B cell (primary cell): ENCODE measurements at regions not wholly inside any gene's neighbourhood (a gene's known extent, or its start where the extent isn't known, plus 50 kb on each side); places are given as distances from the start of the nearest gene placed in this dataset.

Experiments used
- ATAC-seq: fragments of 200-7000 bp; cut with Tn5 transposase; one replicate; pipeline ENCODE4 v1.10.0; 2021; ENCODE audit warnings: low read depth, mild to moderate bottlenecking, moderate number of reproducible peaks, moderate library complexity
- CTCF ChIA-PET: fragments of 350-600 bp; sonication (Branson Sonifier 250); formaldehyde crosslinking; loops from one replicate; lab custom pipeline; 2021; ENCODE audit warnings: antibody characterized with exemption, inconsistent platforms; lab: Charles Lee
- POLR2A ChIA-PET: fragments of 350-600 bp; sonication (Branson Sonifier 250); formaldehyde crosslinking; loops from one replicate; lab custom pipeline; 2021; ENCODE audit warnings: antibody characterized with exemption; lab: Charles Lee
- DNase-seq: peaks from one replicate; pipeline ENCODE4 v3.0.0; 2013
- H2AFZ ChIP-seq: 2 replicates; pipeline ENCODE4 v1.6.1; 2012; ENCODE audit warnings: mild to moderate bottlenecking, low read depth, low read length; ENCODE audit not compliant: insufficient read depth, poor library complexity, severe bottlenecking
- H3K27ac ChIP-seq, 2 donors: 1 replicate in 1 of 2; 2 replicates in 1 of 2; pipeline ENCODE4 v1.5.1; 2012 to 2013; ENCODE audit warnings: low read length in 2 of 2, mild to moderate bottlenecking in 2 of 2, moderate library complexity in 1 of 2
- H3K27me3 ChIP-seq, 4 experiments: fragments of 200-600 bp in 1 of 4; sonication (generic) in 1 of 4; replicated peaks in 1 of 4; 1 replicate in 2 of 4; 2 replicates in 2 of 4; pipeline versions ENCODE4 v1.6.1 to v1.7.0; 2013 to 2016; ENCODE audit warnings: low read length in 3 of 4, mild to moderate bottlenecking in 2 of 4, mixed read lengths in 1 of 4, moderate library complexity in 1 of 4; ENCODE audit not compliant: insufficient read depth in 4 of 4, control insufficient read depth in 3 of 4; ENCODE audit errors: control extremely low read depth in 1 of 4
- H3K36me3 ChIP-seq, 2 experiments: replicated peaks in 1 of 2; 1 replicate in 1 of 2; 2 replicates in 1 of 2; pipeline versions ENCODE4 v1.6.1 to v1.7.1; 2013; ENCODE audit warnings: low read length in 1 of 2; ENCODE audit not compliant: insufficient read depth in 2 of 2, control insufficient read depth in 1 of 2; ENCODE audit errors: control extremely low read depth in 1 of 2, extremely low read depth in 1 of 2
- H3K4me1 ChIP-seq, 2 donors: fragments of 200-600 bp in 1 of 2; sonication (generic) in 1 of 2; 1 replicate in 1 of 2; 2 replicates in 1 of 2; pipeline versions ENCODE4 v1.5.1 to v1.6.1; 2013 to 2017; ENCODE audit warnings: low read length in 2 of 2; ENCODE audit not compliant: control insufficient read depth in 2 of 2, insufficient read depth in 2 of 2
- H3K4me2 ChIP-seq: replicated peaks from 2 replicates; pipeline ENCODE3; 2012; ENCODE audit warnings: mild to moderate bottlenecking, low read depth, low read length; ENCODE audit not compliant: poor library complexity, severe bottlenecking
- H3K4me3 ChIP-seq, 5 experiments: fragments of 200-600 bp in 1 of 5; sonication (generic) in 1 of 5; 1 replicate in 3 of 5; 2 replicates in 2 of 5; pipeline versions ENCODE4 v1.5.1 to v1.7.0; 2011 to 2016; ENCODE audit warnings: low read length in 4 of 5, mild to moderate bottlenecking in 4 of 5, low read depth in 2 of 5, control low read depth in 1 of 5, moderate library complexity in 1 of 5; ENCODE audit not compliant: insufficient read depth in 1 of 5; ENCODE audit errors: control extremely low read depth in 1 of 5, extremely low read depth in 1 of 5
- H3K79me2 ChIP-seq: fragments of 200-600 bp; sonication (generic); one replicate; pipeline ENCODE4 v1.6.0; 2016; ENCODE audit warnings: low read length; ENCODE audit not compliant: control insufficient read depth, insufficient read depth
- H3K9ac ChIP-seq: fragments of 200-600 bp; sonication (generic); 2 replicates; pipeline ENCODE4 v1.6.1; 2017; ENCODE audit warnings: mild to moderate bottlenecking, low read length, moderate library complexity
- H3K9me3 ChIP-seq, 3 donors: one replicate each; pipeline versions ENCODE4 v1.6.1 to v1.7.1; 2013; ENCODE audit warnings: low read length in 2 of 3; ENCODE audit not compliant: control insufficient read depth in 2 of 3, insufficient read depth in 1 of 3; ENCODE audit errors: control extremely low read depth in 1 of 3
- H4K20me1 ChIP-seq: 2 replicates; pipeline ENCODE4 v1.6.0; 2012; ENCODE audit warnings: mild to moderate bottlenecking, low read length; ENCODE audit not compliant: insufficient read depth, control insufficient read depth, poor library complexity, severe bottlenecking
- H3K27ac Mint-ChIP-seq: one replicate; pipeline ENCODE4 v1.8.0; 2021; ENCODE audit warnings: mixed read lengths
- H3K27me3 Mint-ChIP-seq: one replicate; pipeline ENCODE4 v1.8.0; 2021; ENCODE audit warnings: mixed read lengths
- H3K4me1 Mint-ChIP-seq: one replicate; pipeline ENCODE4 v1.8.0; 2021; ENCODE audit warnings: mixed read lengths
- H3K4me3 Mint-ChIP-seq: one replicate; pipeline ENCODE4 v1.8.0; 2021; ENCODE audit warnings: mixed read lengths
- H3K9me3 Mint-ChIP-seq: one replicate; pipeline ENCODE4 v1.8.0; 2022; ENCODE audit warnings: mixed read lengths; ENCODE audit not compliant: insufficient read depth
- EZH2 ChIP-seq: IDR thresholded peaks from 2 replicates; pipeline ENCODE4 v1.6.1; 2012; ENCODE audit warnings: borderline replicate concordance, low read depth, mild to moderate bottlenecking, moderate library complexity, low read length; ENCODE audit not compliant: insufficient read depth, poor library complexity, severe bottlenecking
- whole genome bisulfite sequencing: methylation state at CpG from one replicate; pipeline ENCODE4 v1.1.5; 2013; ENCODE audit warnings: missing lambda C conversion rate; ENCODE audit not compliant: insufficient coverage; 5-methylcytosine and 5-hydroxymethylcytosine counted together
- intact Hi-C: fragments of 100-400 bp; cut with micrococcal nuclease; formaldehyde crosslinking; loops from one replicate; pipeline ENCODE4 v1.10.0; 2022
- TF ChIP-seq, protein P1 (sequence below): fragments of 200-600 bp; IDR thresholded peaks from one replicate; pipeline ENCODE4 v1.8.0; 2022; ENCODE audit warnings: antibody characterized with exemption, mild to moderate bottlenecking

DNA sequence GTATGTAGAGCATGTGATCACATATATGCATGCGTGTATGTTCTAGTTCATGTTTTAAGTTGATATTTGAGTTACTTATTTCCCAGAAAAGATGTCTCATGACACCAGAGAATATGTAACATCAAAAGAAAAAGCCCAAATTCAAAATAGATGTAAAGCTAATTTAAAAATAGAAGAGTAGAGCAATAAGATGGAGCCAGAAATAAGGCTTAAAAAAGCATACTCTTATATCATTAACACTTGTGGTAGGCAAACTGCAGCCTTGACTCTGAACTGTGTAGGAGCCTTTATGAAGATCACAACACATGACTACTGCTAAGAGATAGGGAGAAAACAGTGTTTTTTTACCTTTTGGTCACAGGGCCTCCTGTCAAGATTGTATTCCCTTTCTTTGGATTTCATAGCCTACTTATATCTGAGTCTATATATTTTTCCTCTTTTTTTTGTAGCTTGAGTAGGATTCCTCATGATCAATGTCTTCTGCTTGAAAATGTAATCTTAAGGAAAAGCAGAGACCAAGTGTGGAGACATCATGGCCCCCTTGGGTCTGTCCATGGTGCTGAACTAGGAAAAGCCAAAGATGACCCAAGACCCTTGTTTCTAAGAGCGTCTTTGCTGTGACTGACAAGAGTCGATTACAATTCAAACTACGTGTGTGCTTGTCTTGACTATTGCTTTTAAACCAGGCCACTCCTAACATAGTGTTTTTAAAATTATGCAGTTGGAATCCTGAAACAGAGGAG, 390.4 kb downstream of the SHISA9 start:
- Mint-ChIP-seq H3K27ac (no peak overlapping the region), H3K9me3 (no peaks in the 10 kb centered on the region), H3K27me3 (peaks cover 4% of the 10 kb centered on the region), H3K4me1 (no peaks in the 10 kb centered on the region), H3K4me3 (no peak overlapping the region)
- Histone ChIP-seq H3K79me2 (no peaks in the 10 kb centered on the region), H4K20me1 (no peaks in the 10 kb centered on the region), H3K4me3 (no peak overlapping the region), H3K4me1 (no peaks in the 10 kb centered on the region), H3K9ac (no peak overlapping the region), H3K27me3 (no peaks in the 10 kb centered on the region), H3K36me3 (no peaks in the 10 kb centered on the region), H2AFZ (no peak overlapping the region), H3K9me3 (no peaks in the 10 kb centered on the region), H3K4me2 (no peak overlapping the region), H3K27ac (no peak overlapping the region)
- TF ChIP-seq, protein P1, sequence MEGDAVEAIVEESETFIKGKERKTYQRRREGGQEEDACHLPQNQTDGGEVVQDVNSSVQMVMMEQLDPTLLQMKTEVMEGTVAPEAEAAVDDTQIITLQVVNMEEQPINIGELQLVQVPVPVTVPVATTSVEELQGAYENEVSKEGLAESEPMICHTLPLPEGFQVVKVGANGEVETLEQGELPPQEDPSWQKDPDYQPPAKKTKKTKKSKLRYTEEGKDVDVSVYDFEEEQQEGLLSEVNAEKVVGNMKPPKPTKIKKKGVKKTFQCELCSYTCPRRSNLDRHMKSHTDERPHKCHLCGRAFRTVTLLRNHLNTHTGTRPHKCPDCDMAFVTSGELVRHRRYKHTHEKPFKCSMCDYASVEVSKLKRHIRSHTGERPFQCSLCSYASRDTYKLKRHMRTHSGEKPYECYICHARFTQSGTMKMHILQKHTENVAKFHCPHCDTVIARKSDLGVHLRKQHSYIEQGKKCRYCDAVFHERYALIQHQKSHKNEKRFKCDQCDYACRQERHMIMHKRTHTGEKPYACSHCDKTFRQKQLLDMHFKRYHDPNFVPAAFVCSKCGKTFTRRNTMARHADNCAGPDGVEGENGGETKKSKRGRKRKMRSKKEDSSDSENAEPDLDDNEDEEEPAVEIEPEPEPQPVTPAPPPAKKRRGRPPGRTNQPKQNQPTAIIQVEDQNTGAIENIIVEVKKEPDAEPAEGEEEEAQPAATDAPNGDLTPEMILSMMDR, result no peak
- no peak for TF ChIP-seq EZH2
- no peak for ATAC-seq
- no CpG with 5 or more reads among the region's 4 CpGs for WGBS
- ChIA-PET POLR2A (no interaction called here), CTCF (no interaction called here)
- no peak for DNase-seq
- intact Hi-C loops, result no loop called here

DNA sequence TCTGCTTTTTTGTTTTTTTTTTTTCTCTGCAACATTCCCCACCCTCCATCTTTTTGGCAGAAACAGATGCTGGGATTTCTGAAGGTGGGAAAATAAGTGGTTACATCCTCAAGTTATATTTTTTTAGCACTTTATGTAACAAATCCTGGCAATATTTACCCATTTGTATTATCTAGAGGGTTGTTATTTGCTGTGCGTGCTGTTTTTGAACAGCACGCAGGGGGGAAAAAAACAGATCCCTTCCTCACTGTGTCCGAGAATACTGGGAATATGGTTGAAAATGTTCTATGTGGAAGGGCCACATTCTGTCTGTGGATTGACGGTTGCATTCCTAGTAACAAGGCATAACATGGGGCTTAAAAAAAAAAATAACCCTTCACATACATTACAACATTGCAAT, 394.8 kb downstream of the SHISA9 start:
- H2AFZ ChIP-seq, result no peak overlapping the region
- no peaks in the 10 kb centered on the region for H3K27me3 ChIP-seq
- intact Hi-C loops, result no loop called here
- Mint-ChIP-seq H3K27me3 (no peaks in the 10 kb centered on the region), H3K4me3 (no peak overlapping the region), H3K27ac (no peak overlapping the region), H3K9me3 (no peaks in the 10 kb centered on the region), H3K4me1 (no peaks in the 10 kb centered on the region)
- peaks cover 0 to 4% (median 0%) of the 10 kb centered on the region in 3 donors for H3K9me3 ChIP-seq
- no peak overlapping the region for H3K4me2 ChIP-seq
- no peaks in the 10 kb centered on the region for H3K36me3 ChIP-seq
- no peaks in the 10 kb centered on the region for H4K20me1 ChIP-seq
- DNase-seq, result no peak
- POLR2A ChIA-PET, result no interaction called here
- no peak overlapping the region for H3K27ac ChIP-seq
- no CpG with 5 or more reads among the region's 4 CpGs for WGBS
- H3K79me2 ChIP-seq, result no peaks in the 10 kb centered on the region
- no peak overlapping the region for H3K4me3 ChIP-seq
- CTCF ChIA-PET, result no interaction called here
- ATAC-seq, result no peak
- no peak overlapping the region for H3K9ac ChIP-seq
- TF ChIP-seq, protein P1, result no peak
- no peak for TF ChIP-seq EZH2
- H3K4me1 ChIP-seq, result no peaks in the 10 kb centered on the region
